ENCODE measurements at regions not wholly inside any gene's neighbourhood (a gene's known extent, or its start where the extent isn't known, plus 50 kb on each side); places are given as distances from the start of the nearest gene placed in this dataset.

DNA sequence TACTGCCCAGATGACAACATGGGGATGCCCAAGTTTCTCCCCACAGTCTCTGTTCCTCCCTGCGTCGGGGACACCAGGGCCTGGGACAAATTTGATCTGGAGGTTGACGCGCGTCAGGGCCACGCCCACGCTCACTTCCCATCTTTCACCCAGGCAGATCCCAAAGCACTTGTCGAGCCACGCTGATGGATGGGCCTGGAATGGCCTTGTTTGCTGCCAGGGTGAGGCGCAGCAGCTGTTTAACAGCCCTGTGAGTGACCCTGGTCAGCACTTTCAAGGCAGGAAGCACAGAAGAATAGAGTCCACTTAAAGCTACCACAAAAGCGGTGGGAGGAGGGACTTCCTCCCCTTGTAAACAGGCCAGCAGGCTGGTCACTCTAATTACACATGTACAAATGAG is 324.7 kb upstream of the JARID2 start:
- no peak for TF ChIP-seq BCL11A (tag by site-specific recombination; IDR thresholded peaks at IDR 0.05; ENCODE audit: low read depth)
- no peak for TF ChIP-seq FEZF1 (tag by site-specific recombination; IDR thresholded peaks at IDR 0.05)
- TF ChIP-seq BCL11B (tag by site-specific recombination; IDR thresholded peaks at IDR 0.05; ENCODE audit: low read depth): no peak
- no peak for TF ChIP-seq YY2 (tag by site-specific recombination; IDR thresholded peaks at IDR 0.05)
- no peak for TF ChIP-seq ZNF510 (tag by site-specific recombination; IDR thresholded peaks at IDR 0.05; ENCODE audit: insufficient replicate concordance)
- TF ChIP-seq ZNF138 (tag by site-specific recombination; IDR thresholded peaks at IDR 0.05; ENCODE audit: borderline replicate concordance): no peak
- no peak for TF ChIP-seq ZNF561 (tag by site-specific recombination; IDR thresholded peaks at IDR 0.05; ENCODE audit: borderline replicate concordance)
- TF ChIP-seq ZNF239 (tag by site-specific recombination; IDR thresholded peaks at IDR 0.05): no peak
- TF ChIP-seq ZNF501 (tag by site-specific recombination; IDR thresholded peaks at IDR 0.05): no peak
